Activated B cell treated with CpG ODN at 0.5 μM for 24 hours (primary cell): ENCODE measurements at regions not wholly inside any gene's neighbourhood (a gene's known extent, or its start where the extent isn't known, plus 50 kb on each side); places are given as distances from the start of the nearest gene placed in this dataset.
"Not testable (repeated sequence)": the region's sequence is repeated elsewhere in the genome, so short reads cannot be mapped to it uniquely, and the experiment has no call there.

ENCODE experiments used
- ATAC-seq: fragments of 200-7000 bp; cut with Tn5 transposase; one replicate; pipeline ENCODE4 v1.10.0; 2021; ENCODE audit warnings: low read depth, mild to moderate bottlenecking, moderate library complexity
- CTCF ChIA-PET: fragments of 350-600 bp; sonication (Branson Sonifier 250); formaldehyde crosslinking; loops from one replicate; lab custom pipeline; 2021; ENCODE audit warnings: antibody characterized with exemption; lab: Charles Lee
- POLR2A ChIA-PET: fragments of 350-600 bp; sonication (Branson Sonifier 250); formaldehyde crosslinking; loops from one replicate; lab custom pipeline; 2021; ENCODE audit warnings: antibody characterized with exemption; lab: Charles Lee
- DNase-seq: peaks from one replicate; pipeline ENCODE4 v3.0.0; 2022
- H3K27ac Mint-ChIP-seq: one replicate; pipeline ENCODE4 v1.8.0; 2020; ENCODE audit warnings: mixed read lengths
- H3K27me3 Mint-ChIP-seq: one replicate; pipeline ENCODE4 v1.8.0; 2021; ENCODE audit warnings: mixed read lengths
- H3K36me3 Mint-ChIP-seq: one replicate; pipeline ENCODE4 v1.8.0; 2021; ENCODE audit warnings: low read depth, mixed read lengths
- H3K4me1 Mint-ChIP-seq: one replicate; pipeline ENCODE4 v1.8.0; 2021; ENCODE audit warnings: mixed read lengths
- H3K4me3 Mint-ChIP-seq: one replicate; pipeline ENCODE4 v1.8.0; 2020; ENCODE audit warnings: mild to moderate bottlenecking, mixed read lengths
- H3K9me3 Mint-ChIP-seq: one replicate; pipeline ENCODE4 v1.8.0; 2020; ENCODE audit warnings: mixed read lengths
- CTCF ChIP-seq: fragments of 200-600 bp; IDR thresholded peaks from one replicate; pipeline ENCODE4 v1.8.0; 2022; ENCODE audit warnings: antibody characterized with exemption, mild to moderate bottlenecking
- intact Hi-C: fragments of 100-400 bp; cut with micrococcal nuclease; formaldehyde crosslinking; loops from one replicate; pipeline ENCODE4 v1.15.1; 2024

GRCh38 chr5:100646691-100647090, 111.5 kb downstream of the FAM174A start:
- Mint-ChIP-seq H3K27ac (no peak overlapping the region), H3K4me1 (no peaks in the 10 kb centered on the region), H3K9me3 (no peaks in the 10 kb centered on the region), H3K27me3 (no peaks in the 10 kb centered on the region), H3K36me3 (no peaks in the 10 kb centered on the region), H3K4me3 (no peak overlapping the region)
- ATAC-seq (no peak), DNase-seq (no peak)
- ChIA-PET POLR2A (no interaction called here), CTCF (no interaction called here)
- intact Hi-C loops = no loop called here
- no peak for TF ChIP-seq CTCF

- ChIA-PET POLR2A (no interaction called here), CTCF (no interaction called here)
- Mint-ChIP-seq H3K4me1 (no peaks in the 10 kb centered on the region), H3K27ac (no peak overlapping the region), H3K36me3 (no peaks in the 10 kb centered on the region), H3K4me3 (no peak overlapping the region), H3K9me3 (no peaks in the 10 kb centered on the region), H3K27me3 (no peaks in the 10 kb centered on the region)
- DNase-seq (no peak), ATAC-seq (no peak)
- intact Hi-C loops = no loop called here
- no peak for TF ChIP-seq CTCF
These were observed 112.5 kb downstream of the FAM174A start for GRCh38 chr5:100647461-100648230.

GRCh38 chr5:100654895-100655294, 119.7 kb downstream of the FAM174A start:
- Mint-ChIP-seq H3K27me3 (no peaks in the 10 kb centered on the region), H3K4me1 (no peaks in the 10 kb centered on the region), H3K36me3 (no peaks in the 10 kb centered on the region), H3K27ac (no peak overlapping the region), H3K9me3 (no peaks in the 10 kb centered on the region), H3K4me3 (no peak overlapping the region)
- ATAC-seq = no peak
- no peak for DNase-seq
- POLR2A ChIA-PET = no interaction called here
- no peak for TF ChIP-seq CTCF
- intact Hi-C loops = no loop called here
- CTCF ChIA-PET = no interaction called here

- intact Hi-C loops, H3K36me3 Mint-ChIP-seq, POLR2A ChIA-PET, H3K27ac Mint-ChIP-seq, H3K27me3 Mint-ChIP-seq, H3K9me3 Mint-ChIP-seq, H3K4me3 Mint-ChIP-seq, DNase-seq, CTCF ChIA-PET, H3K4me1 Mint-ChIP-seq, ATAC-seq: not testable (repeated sequence)
These were observed 121.6 kb downstream of the FAM174A start for GRCh38 chr5:100656771-100657170.

- Mint-ChIP-seq H3K27me3 (no peaks in the 10 kb centered on the region), H3K36me3 (no peaks in the 10 kb centered on the region), H3K27ac (no peak overlapping the region), H3K4me3 (no peak overlapping the region), H3K9me3 (no peaks in the 10 kb centered on the region), H3K4me1 (no peaks in the 10 kb centered on the region)
- ChIA-PET POLR2A (no interaction called here), CTCF (no interaction called here)
- DNase-seq = no peak
- TF ChIP-seq CTCF = no peak
- no peak for ATAC-seq
- intact Hi-C loops = no loop called here
These were observed 124.1 kb downstream of the FAM174A start for GRCh38 chr5:100659080-100659795.
